Fibroblast of skin of left quadriceps (primary cell): ENCODE measurements at regions not wholly inside any gene's neighbourhood (a gene's known extent, or its start where the extent isn't known, plus 50 kb on each side); places are given as distances from the start of the nearest gene placed in this dataset.
"Not testable (repeated sequence)": the region's sequence is repeated elsewhere in the genome, so short reads cannot be mapped to it uniquely, and the experiment has no call there.

Experiments
- DNase-seq, 2 experiments: peaks; one replicate each; pipeline ENCODE4 v3.0.0-alpha.2; 2013; ENCODE audit warnings: low read depth in 2 of 2

DNA sequence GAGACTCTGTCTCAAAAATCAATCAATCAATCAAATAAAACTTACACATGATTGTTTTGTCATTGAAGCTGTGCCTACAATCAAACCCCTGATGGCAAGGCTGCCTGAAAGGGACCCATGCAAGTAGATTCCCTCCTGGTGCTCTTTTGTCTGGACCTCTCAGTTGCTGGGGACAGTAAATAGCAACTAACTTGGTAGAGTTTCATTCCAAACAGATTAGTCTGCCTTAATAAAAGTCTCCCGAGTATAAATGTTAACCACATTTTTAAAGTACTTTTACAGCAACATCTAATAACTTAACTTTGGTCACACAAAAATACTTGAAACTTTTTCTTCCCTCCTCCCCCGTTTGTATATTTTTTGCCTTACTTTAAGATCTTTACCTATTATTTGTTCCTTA lies 105.5 kb downstream of the FEM1C start:
- DNase-seq = no peak

DNA sequence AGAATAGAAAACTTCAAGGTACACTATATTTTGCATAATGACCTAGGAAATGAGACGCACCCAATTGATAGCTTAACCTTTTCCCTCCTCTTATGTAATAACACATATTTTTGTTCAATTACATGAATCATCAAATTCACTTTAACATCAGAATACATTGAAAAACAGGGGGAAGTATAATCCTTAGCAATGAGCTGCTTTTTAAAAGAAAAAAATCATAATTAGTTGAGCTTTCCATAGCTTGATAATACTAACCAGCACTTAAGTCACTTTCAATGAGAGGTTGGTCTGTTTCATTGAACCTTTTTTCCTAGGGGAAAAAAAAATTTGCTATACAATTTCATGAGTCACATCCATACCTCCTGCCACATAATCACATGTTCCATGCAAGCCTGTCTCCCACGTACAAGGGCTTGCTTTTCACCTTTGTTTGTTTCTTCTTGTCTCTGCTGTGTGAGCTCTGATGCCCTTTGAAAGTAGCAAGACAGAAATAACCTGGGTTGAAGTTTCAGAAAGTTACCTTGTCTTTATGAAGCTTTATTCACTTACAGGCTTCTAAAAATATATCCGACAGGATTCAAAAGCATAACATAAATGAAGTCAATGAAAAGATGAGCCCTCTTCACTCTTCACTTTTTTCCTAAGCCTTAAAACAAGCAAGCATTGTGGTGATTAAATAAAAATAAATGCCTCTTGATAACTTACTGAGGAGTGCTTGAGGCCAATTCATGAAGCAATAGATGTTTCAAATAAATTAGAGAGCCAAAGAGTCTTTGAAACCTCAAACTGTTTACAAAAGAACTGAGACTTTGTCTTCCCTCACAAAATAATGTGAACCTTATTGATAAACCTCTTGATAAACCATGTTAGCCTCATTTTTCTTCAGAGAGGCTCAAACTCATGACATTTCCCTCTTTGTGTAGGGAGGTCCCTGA lies 108.5 kb downstream of the FEM1C start:
- no peak for DNase-seq

DNA sequence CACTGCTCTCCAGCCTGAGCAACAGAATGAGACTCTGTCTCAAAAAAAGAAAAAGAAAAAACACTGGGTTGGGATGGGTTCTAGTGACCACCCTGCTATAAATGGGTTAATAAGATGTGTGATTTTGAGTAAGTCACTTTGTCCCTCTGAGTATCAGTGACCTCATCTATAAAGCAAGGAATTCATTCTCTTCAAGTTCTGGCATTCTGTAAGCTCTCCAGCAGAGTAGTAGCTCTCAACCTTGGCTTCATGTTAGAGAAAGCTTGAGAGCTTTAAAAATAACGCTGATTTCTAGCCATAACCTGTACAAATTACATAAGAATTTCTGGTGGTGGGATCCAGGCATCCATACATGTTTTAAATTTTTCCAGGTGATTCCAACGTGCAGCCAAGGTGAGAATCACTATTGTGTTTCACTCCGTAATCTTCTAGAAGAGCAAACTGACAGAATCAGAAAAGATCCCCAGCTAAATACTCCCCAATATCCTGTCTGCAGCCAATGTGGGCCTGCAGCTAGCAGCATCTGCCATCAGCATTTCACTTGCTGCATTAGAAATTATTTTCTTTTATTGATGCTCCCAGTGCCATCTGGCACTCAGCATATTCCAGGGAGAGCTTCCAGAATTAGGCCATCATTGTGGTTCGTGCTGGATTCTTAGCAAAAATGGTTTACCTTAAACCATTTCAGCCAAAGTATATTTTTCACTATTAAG lies 109.4 kb downstream of the FEM1C start:
- DNase-seq = no peak

DNA sequence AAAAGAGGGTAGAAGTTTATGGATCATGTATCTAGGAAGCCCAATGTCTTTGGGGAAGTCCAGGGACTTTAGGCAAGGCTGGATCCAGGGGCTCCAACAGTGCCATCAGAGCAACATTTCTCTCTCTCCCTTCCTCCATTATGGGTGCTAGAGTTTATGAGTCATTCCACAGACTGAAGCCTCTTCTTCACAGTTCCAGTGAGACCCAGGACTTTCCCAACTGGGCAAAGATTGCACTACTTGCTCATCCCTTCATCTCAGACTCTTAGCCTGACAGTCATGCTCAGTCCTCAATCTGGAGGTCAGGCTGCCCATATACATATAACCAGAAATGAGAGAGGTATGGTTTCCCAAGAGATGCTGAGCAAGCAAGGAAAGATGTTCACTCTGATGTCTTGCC lies 110.7 kb downstream of the FEM1C start:
- DNase-seq = no peak

DNA sequence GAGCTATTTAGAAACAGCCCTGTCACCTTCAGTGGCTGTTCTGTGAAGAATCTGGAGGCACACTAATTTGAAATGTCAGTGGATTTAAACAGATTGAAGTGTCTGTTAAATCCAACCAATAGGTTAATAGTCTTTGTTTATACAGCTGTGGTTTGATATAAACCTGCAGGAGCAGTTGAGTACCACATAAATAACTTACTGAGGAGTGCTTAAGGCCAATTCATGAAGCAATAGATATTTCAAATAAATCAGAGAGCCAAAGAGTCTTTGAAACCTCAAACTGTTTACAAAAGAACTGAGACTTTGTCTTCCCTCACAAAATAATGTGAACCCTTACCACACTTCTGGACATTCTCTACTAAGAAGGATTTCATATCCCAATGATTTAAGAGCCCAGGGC lies 111.9 kb downstream of the FEM1C start:
- DNase-seq = no peak

DNA sequence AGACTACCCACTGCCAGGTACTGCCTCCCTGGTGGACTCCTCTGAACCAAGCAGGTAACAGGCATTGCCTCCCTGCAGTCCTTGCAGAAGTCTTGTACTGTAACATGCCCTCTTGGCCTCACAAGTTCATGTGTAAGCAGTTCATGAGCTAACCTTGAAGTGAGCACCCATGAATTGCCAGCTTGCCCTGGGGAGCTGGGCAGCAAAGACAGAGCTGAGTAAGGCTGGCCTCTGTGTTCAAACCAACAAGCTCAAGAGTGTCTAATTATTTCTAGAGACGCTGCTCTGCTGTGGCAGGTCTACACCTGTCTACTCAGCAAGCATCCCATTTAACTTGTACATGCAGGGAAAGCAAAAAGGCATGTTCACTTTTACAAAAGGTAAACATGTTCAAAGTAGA lies 113.5 kb downstream of the FEM1C start:
- no peak for DNase-seq

DNA sequence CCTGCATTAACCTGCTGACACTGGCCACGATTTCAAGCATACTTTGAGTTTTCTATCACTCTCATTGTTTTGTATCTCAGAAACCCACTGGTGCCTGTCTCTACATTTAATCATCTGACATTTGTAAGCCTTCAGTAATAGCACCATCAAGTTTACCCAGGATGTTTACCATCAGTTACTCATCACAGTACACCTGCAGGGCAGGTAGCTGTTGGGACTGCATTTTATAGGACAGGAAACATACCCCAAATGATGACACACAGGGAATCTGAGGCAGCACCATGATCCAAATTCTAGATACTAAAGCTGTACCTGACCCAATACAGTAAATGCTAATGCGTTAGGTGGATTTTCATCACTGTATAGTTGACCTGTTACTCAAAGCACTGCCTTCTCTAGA lies 114.2 kb downstream of the FEM1C start:
- no peak for DNase-seq

DNA sequence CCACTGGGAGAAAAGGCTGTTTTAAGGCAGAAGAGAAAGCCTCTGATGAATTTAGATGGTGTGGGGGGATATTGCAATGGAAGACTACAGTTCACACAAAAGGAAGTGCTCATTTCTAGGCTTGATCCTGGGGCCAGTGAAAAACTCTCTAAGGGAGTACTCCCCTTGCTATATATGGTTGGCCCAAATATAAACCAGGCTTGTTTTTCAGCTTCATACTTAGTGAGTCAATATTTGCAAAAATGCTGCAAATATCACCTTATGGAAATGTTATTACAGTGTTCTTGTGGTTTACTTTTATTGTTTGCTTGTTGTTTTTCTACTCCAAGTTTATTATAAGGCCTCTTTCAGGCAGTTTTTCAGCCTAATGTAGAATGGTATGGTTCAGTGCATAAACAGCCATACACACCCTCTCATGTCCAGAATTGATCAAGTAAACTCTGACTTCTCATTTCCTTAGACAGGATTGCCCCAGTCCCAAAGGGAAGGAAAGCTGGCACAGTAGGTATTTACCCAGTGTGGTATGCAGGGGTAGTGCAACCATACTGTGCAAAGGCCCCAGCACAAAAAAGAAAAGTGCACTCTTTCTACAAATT lies 115.1 kb downstream of the FEM1C start:
- DNase-seq = no peak

DNA sequence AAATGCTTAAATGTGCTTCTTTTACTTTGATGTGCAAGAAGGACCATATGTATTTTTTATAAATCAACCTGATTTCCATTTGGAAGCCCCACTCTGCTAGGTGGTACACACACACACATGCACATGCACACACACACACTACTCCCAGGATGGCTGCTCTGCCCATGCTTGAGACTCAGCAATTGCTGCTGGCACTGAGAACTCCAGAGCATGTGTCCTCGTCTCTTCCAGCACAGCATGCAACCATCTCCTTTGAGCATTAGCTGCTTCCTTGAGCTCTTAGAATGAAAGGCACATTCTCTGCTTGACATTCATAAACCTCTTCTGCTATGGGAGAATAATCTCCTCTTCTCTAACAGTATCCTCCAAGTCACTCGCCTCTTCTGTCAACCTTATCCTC lies 115.9 kb downstream of the FEM1C start:
- DNase-seq = no peak

DNA sequence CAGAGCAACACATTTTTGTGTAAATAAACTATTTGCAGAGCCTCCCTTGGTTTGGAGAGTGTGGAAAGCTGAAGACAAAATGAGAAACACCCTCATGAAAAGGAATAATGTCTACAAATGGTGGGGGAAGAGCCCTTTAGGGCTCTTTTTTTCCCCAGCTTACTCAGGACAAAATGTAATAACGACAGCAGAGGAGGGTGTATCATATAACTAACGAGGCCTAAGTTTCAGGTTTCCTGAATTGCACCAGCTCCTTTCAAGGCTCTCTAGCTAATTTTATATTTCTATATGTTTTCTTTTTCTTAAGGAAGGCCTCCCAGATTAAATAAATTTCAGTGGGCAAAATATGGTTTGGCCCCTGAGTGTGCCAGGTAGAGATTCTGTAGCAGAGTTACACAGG lies 116.3 kb downstream of the FEM1C start:
- no peak for DNase-seq

DNA sequence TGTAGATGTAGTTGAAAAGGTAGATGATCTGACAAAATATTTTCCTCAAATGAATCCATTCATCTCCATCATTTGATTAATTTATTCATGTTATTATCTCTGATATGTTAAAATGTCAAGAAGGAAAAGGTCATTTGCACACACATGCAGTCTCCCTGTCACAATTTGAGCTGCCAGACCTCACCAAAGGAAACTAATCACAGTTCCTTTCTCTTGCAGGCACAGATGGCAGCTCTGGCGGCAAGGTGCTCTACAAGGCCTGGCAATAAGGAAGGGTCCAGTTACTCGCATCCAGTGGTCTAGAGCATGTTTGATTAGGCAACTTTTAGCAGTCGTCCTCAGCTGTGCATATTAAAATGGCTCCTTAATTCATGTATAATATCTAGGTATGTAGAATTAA lies 120.1 kb downstream of the FEM1C start:
- no peak for DNase-seq

DNA sequence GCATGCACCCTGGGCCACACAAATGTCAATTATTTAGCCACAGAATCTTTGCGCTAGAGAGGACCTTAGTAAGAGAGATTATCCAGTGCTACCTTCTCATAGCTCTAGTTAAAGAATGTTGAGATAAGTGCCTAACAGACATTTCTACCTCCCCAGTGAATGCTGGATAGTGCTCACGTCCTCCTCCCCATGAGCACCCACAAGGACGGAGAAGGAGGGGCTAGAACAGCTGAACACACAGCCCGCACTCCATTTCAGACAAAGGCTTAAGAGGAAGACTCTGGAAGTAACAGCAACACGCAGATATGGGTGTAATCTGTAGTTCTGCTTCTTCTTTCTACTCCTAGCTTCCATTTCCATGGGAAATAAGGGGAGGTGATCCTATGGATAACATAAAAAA lies 120.5 kb downstream of the FEM1C start:
- DNase-seq = no peak

DNA sequence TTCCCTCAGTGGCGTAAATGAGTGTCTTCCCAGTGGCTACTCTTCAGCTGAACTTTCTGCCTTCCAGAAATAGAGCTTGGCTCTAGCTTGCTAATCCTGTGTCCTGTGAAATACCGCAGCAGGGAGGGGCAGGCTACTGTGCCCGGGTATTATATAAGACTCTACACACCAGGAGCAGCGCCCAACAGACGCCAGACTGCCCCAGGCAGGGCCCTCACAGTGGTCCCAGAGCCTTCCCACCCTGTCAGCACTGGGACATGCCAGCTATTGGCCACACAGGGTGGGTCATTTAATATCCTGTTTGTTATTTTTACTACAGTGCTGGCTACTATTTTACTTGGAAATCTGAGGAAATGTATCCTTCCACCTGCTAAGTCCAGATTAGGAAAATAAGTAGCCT lies 121.0 kb downstream of the FEM1C start:
- DNase-seq = no peak

DNA sequence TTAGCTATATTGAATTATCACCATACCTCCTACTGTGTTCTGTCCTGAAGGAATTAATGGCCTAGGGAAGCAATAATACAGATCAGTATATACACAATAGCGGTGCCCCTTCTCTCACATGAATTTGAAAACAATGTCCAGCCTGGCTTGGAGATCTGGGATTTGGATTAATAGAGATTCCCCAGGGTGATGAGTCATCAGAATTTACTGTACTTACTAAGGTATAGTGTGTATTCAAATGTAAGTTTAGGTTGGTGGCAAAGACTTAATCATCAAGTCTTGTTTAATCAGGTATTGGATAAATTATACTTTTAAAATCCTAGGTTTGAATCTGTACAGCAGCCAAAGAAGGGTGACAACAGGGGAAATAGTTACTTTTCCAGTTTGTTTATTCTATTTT lies 121.5 kb downstream of the FEM1C start:
- DNase-seq = no peak

DNA sequence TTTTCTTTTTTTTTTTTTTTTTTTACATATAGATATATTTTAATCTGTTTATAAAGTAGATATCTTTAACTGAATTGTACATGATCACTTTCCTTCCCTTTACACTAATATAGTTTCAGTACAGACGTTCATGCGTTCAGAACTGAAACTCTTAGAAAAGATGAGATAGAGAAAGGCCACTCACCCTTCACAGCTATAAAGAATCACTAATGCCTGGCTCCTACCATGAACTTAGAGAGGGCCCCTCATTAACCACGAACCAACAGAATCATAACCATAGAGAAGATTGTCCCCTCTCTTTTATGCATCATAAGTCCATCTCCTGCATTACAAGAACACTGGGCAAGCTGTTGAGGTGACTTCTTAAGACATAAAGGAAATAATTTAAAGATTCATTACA lies 123.8 kb downstream of the FEM1C start:
- DNase-seq = not testable (repeated sequence)

DNA sequence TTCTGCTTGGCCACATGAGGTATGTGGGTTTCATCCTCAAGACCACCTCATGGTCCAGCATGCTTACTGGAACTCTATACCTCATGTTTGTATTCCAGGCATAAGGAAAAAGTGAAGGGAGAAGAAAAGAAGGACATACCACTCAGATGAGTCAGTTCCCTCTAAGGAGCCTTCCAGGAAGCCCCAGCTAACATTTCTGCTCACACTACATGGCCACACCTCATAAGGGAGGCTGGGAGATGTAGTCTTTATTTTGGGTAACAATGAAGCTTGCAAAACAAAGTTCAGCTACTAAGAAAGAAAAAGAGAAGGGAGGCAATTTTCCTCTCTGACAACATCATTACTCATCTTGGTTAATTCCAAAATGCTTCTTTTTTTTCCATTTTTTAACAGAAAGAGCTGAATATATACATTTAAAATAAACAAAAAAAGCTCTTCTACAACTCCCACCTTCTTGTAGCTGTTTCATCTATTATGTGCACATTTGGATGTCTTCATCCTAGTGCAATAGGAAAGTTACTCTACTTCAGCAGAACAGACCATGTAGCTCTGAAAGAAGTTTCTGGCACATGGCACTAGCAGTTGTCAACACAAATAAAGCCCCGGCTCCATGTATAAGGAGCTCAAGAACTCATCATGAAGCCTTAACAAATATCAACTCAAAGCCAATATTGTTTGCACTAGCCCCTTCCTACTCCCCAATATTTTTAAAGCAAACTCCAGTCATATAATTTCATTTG lies 123.6 kb upstream of the CCDC112 start:
- peak; percentile 93 to 94 for DNase-seq

DNA sequence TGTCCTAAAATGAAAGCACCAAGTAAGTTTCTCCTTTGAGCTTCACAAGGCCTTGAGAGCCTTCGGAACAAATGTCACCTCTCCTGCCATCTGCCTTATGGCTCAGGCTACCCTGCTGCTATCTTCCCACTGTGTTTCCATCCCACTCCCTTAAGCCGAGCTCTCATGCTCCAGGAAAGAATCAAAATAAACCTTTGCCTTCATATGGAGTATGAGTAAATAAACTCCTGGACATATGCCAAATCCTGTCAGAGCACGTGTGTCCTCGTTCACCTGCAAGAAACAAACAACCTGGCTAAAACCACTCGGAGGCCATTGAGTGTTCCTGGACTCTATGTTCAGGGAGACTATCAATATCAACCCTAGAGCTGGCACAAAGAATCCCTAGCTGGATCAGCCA lies 122.3 kb upstream of the CCDC112 start:
- no peak for DNase-seq

DNA sequence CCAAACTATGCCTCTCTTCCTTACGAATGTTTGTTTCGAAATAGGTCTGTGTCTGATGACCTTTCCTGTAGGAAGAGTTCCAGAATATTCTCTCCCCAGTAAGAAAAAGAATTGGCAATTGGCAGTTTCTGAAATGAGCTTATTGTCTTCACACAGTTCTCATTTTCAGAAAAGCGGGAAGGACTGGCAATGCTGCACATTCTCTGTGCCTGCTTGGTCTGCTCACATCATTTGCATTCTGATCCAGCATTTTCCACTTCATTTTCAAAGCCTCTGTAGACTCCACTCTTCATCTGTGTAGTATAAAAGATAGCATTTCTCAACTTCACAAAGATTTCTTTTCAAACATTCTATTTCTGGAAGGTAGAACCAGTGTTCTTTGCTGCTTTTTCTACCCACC lies 120.6 kb upstream of the CCDC112 start:
- DNase-seq = no peak

DNA sequence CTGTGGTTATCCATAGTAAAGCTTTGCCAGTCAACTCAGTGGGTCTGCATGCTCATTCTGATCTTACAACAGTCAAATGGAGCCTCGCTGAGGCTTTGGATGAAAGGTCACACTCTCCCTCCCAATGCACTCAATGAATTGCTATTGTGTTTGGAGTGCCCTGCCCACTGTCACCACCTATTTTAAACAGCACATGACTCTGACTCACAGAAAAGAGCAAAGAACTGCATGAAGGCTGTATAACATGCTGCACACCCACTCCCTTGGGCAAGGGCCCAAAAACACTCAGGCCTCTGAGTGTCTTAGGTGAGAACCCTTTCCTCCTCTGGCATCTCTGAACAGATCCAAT lies 118.7 kb upstream of the CCDC112 start:
- DNase-seq = no peak

DNA sequence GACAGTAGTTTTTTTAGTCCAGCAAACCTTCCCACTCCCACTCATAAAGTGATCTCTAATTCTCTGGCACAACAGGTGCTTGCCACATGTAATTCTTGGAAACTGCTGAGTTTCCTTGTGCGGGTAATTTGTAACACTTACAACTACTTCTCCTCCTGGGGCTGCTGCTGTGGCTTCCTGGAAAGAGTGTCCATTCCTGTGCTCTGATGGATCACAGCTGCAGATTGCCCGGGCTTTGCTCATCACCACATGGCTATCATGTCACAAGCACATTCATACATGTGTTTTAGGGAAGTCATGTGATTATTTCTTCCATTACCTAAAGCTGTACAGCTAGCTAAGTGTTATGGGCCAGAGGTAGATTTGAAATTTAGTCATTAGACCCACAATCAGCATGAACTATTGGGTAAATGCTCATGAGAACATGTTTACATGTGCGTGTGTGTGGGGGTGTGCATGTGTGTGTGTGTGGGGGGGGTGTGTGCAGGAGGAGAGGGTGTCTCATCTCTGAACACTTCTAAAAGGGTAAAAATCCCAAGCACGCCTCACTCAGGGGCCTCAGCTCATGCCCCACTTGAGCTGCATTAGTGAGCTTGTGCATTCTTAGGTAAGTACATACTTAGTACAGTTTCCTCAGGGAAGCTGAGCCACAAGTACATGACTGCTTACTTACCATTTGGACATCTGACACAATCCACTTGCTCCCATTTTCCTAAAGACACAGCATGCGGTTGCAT lies 118.1 kb upstream of the CCDC112 start:
- DNase-seq = peak; percentile 94

DNA sequence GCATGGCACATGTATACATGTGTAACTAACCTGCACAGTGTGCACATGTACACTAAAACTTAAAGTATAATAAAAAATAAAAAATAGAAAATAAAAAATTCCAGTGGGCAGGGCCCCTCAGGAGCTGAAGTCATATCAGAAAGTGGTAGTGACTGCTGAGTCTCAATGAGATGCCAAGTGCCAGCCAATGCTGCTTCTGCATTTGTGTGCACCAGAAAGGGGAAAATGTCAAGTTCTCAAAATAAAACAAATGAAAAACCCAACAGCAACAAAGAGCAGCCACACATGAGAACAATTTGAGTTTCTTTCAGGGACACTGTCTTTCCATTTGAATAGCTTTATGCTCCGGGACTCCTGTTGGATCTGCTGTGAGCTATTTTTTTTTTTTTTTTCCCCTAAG lies 117.2 kb upstream of the CCDC112 start:
- DNase-seq = no peak

DNA sequence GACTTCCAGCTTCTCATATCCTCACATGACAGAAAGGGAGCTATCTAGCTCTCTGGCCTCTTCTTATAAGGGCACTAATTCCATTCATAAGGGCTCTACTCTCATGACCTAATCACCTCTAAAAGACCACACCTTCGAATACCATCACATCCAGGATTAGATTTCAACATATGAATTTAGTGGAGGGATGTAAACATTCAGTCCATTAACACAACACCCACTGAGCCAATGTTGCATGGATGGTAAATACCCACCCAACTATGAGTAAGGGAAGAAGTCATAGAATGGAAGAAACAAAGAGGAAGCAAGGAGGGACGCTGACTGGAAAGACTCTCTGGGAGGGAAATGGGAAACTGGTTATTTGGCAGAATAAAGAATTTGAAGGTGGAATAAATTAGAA lies 112.6 kb upstream of the CCDC112 start:
- DNase-seq = no peak
